ENCODE measurements at regions not wholly inside any gene's neighbourhood (a gene's known extent, or its start where the extent isn't known, plus 50 kb on each side); places are given as distances from the start of the nearest gene placed in this dataset.

GRCh38 chr4:3676196-3676595 lies 90.0 kb upstream of the ADRA2C start:
- TF ChIP-seq CTCF (IDR thresholded peaks at IDR 0.05; ENCODE audit: insufficient read depth, low read length, poor library complexity, severe bottlenecking) (no peak), EZH2phosphoT487 (conservative IDR thresholded peaks at IDR 0.05; ENCODE audit: low read length) (no peak)

Data from SU-DHL-6 (cell line).